ENCODE measurements at regions not wholly inside any gene's neighbourhood (a gene's known extent, or its start where the extent isn't known, plus 50 kb on each side); places are given as distances from the start of the nearest gene placed in this dataset.

DNA sequence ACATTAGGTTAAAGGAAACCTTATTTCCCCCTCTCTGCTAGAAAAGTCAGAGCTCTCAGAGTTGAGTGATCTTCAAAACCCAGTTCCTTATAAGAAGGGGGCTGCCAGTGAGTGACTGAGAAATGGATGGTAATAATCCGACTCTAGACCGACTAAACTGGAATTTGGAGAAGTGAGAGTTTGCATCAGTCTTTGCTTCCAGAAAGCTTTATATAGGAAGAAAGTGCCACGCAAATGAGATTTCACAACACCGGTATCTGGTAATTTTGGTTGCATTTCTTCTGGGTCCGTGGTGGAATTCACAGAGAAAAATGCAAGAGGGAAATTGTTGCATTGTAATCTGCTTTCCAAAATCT is 271.4 kb downstream of the MAF start:
- TF ChIP-seq ZNF280D (tag by site-specific recombination; IDR thresholded peaks at IDR 0.05) (no peak), CTCF (tag by site-specific recombination; IDR thresholded peaks at IDR 0.05) (no peak), BCL6B (tag by site-specific recombination; IDR thresholded peaks at IDR 0.05) (no peak), ZNF792 (tag by site-specific recombination; IDR thresholded peaks at IDR 0.05) (no peak), TCF7L2 (IDR thresholded peaks at IDR 0.05; ENCODE audit: borderline replicate concordance, low read depth, low read length) (no peak), KLF10 (tag by site-specific recombination; IDR thresholded peaks at IDR 0.05) (no peak), FEZF1 (tag by site-specific recombination; IDR thresholded peaks at IDR 0.05) (no peak), ZNF248 (tag by site-specific recombination; IDR thresholded peaks at IDR 0.05) (no peak), ZNF239 (tag by site-specific recombination; IDR thresholded peaks at IDR 0.05) (no peak), YY1 (tag by site-specific recombination; IDR thresholded peaks at IDR 0.05) (no peak), ZNF791 (tag by site-specific recombination; IDR thresholded peaks at IDR 0.05) (no peak), ZBTB48 (tag by site-specific recombination; IDR thresholded peaks at IDR 0.05) (no peak), ZNF157 (tag by site-specific recombination; IDR thresholded peaks at IDR 0.05) (no peak)

All from HEK293 (cell line).